Heart left ventricle (tissue), 16 donors: ENCODE measurements at regions not wholly inside any gene's neighbourhood (a gene's known extent, or its start where the extent isn't known, plus 50 kb on each side); places are given as distances from the start of the nearest gene placed in this dataset.

ENCODE experiments used
- ATAC-seq, 4 donors: fragments of 200-7000 bp; cut with Tn5 transposase; one replicate each; pipeline ENCODE4 v1.9.1; 2020 to 2022; ENCODE audit warnings: moderate library complexity in 4 of 4, mild to moderate bottlenecking in 3 of 4, moderate number of reproducible peaks in 1 of 4
- DNase-seq, 5 donors: peaks; one replicate each; pipeline ENCODE4 v3.0.0-alpha.2; 2020
- H3K27ac ChIP-seq, 12 donors: fragments of 200-600 bp; sonication (generic) in 4 of 12; one replicate each; pipeline versions ENCODE4 v1.5.0 to v1.8.0; 2016 to 2022; ENCODE audit warnings: mild to moderate bottlenecking in 2 of 12
- H3K27me3 ChIP-seq, 9 donors: fragments of 200-600 bp; sonication (generic) in 2 of 9; one replicate each; pipeline versions ENCODE4 v1.5.1 to v1.8.0; 2016 to 2022; ENCODE audit warnings: mild to moderate bottlenecking in 3 of 9
- H3K36me3 ChIP-seq, 9 donors: fragments of 200-600 bp; sonication (generic) in 2 of 9; one replicate each; pipeline versions ENCODE4 v1.5.0 to v1.8.0; 2018 to 2022; ENCODE audit warnings: mild to moderate bottlenecking in 2 of 9
- H3K4me1 ChIP-seq, 12 donors: fragments of 200-600 bp; sonication (generic) in 4 of 12; one replicate each; pipeline versions ENCODE4 v1.5.0 to v1.8.0; 2016 to 2022; ENCODE audit warnings: mild to moderate bottlenecking in 3 of 12
- H3K4me3 ChIP-seq, 12 donors: fragments of 200-600 bp; sonication (generic) in 4 of 12; one replicate each; pipeline versions ENCODE4 v1.5.0 to v1.8.0; 2017 to 2022; ENCODE audit warnings: mild to moderate bottlenecking in 9 of 12, moderate library complexity in 4 of 12
- H3K9me3 ChIP-seq, 12 donors: fragments of 200-600 bp; sonication (generic) in 4 of 12; one replicate each; pipeline versions ENCODE4 v1.5.0 to v1.8.0; 2016 to 2022; ENCODE audit warnings: mild to moderate bottlenecking in 1 of 12
- POLR2A ChIP-seq, 2 donors: fragments of 450-650 bp; IDR thresholded peaks; one replicate each; pipeline ENCODE4 v1.6.1; 2017; ENCODE audit warnings: antibody characterized with exemption in 2 of 2, mild to moderate bottlenecking in 2 of 2, moderate library complexity in 2 of 2
- WGBS, 4 donors: extraction: QIAGEN DNeasy Blood & Tissue Kit in 2 of 4; methylation state at CpG; one replicate each; pipeline versions ENCODE4 v1.1.5 to v1.1.7; 2013 to 2018; 5-methylcytosine and 5-hydroxymethylcytosine counted together
- intact Hi-C, 10 donors: fragments of 100-400 bp; cut with DNase I; formaldehyde crosslinking; loops; one replicate each; pipeline versions ENCODE4 v1.11.1 to v1.14.2; 2022
- TF ChIP-seq, protein P1 (sequence below), 12 donors: fragments of 200-600 bp; sonication (generic) in 4 of 12; IDR thresholded peaks; one replicate each; pipeline versions ENCODE4 v1.5.0 to v1.8.0; 2018 to 2022; ENCODE audit warnings: antibody characterized with exemption in 12 of 12, mild to moderate bottlenecking in 5 of 12
- donor health status: ischemic (EF 13 %, LVEDD 7.1; RV severe dilation, severe dysfunction).
- donor health status: healthy with polysubstance abuse.
- donor health status: DM: no; HTN: yes; CAD: no.
- donor health status: DM: no; HTN: no; CAD: no.
- donor health status: ischemic (EF 25% LVEDD 6.9; RV normal size, moderate dysfunction).
- donor health status: ischemic (EF 25% LVEDD 5.7; RV mildly dilated, moderate dysfunction).
- donor health status: healthy.
- donor health status: DM: yes; HTN: yes; CAD: no.
- donor health status: ischemic (EF 35%, LVEDD 5.7; RV mildly dilated, moderate dysfunction).
- donor health status: nonischemic (EF 11% LVEDD 7.7; RV severe dilation, severe dysfunction).
- donor health status: DM: yes; HTN: yes; CAD: no.
- donor health status: PGD.
- donor health status: ischemic (EF 29% LVEDD 5.4; RV normal size, mild dysfunction).
- donor health status: nonischemic (EF 23%, LVEDD 6.1; RV moderate dilation, normal function).

DNA sequence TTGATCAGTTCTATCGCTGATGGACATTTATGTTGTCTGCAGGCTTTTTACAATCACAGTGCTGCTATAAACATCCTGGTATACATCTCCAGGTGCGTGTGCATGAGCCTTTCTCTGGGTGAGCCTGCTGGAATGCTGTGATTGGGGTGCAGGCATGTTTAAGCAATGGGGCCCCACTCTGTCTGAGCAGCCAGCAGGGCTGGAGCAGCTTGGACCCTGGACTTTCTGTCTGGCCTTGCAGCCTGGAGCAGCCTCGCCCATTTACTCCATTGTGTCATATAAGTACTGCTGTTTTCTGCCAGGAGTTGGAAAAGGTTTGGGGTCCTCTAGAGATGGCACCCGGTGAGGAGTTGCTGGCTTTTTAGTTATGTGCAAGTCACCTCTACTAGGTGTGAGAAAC is 199.0 kb downstream of the KIF26A start:
- Histone ChIP-seq H3K27ac (no peak overlapping the region), H3K4me3 (no peak overlapping the region), H3K9me3 (peaks cover 0 to 17% (median 0%) of the 10 kb centered on the region in 12 donors), H3K27me3 (peaks cover 0 to 18% (median 0%) of the 10 kb centered on the region in 9 donors), H3K4me1 (peaks cover 0 to 3% (median 0%) of the 10 kb centered on the region in 12 donors), H3K36me3 (no peaks in the 10 kb centered on the region)
- DNase-seq (no peak), ATAC-seq (no peak)
- intact Hi-C loops: no loop called here
- TF ChIP-seq POLR2A (IDR thresholded peaks at IDR 0.05): no peak
- TF ChIP-seq, protein P1, sequence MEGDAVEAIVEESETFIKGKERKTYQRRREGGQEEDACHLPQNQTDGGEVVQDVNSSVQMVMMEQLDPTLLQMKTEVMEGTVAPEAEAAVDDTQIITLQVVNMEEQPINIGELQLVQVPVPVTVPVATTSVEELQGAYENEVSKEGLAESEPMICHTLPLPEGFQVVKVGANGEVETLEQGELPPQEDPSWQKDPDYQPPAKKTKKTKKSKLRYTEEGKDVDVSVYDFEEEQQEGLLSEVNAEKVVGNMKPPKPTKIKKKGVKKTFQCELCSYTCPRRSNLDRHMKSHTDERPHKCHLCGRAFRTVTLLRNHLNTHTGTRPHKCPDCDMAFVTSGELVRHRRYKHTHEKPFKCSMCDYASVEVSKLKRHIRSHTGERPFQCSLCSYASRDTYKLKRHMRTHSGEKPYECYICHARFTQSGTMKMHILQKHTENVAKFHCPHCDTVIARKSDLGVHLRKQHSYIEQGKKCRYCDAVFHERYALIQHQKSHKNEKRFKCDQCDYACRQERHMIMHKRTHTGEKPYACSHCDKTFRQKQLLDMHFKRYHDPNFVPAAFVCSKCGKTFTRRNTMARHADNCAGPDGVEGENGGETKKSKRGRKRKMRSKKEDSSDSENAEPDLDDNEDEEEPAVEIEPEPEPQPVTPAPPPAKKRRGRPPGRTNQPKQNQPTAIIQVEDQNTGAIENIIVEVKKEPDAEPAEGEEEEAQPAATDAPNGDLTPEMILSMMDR (IDR thresholded peaks at IDR 0.05): no peak
- WGBS, 4 donors: 87 to 95% (median 91%) methylated on average over 4 of the region's 4 CpGs

DNA sequence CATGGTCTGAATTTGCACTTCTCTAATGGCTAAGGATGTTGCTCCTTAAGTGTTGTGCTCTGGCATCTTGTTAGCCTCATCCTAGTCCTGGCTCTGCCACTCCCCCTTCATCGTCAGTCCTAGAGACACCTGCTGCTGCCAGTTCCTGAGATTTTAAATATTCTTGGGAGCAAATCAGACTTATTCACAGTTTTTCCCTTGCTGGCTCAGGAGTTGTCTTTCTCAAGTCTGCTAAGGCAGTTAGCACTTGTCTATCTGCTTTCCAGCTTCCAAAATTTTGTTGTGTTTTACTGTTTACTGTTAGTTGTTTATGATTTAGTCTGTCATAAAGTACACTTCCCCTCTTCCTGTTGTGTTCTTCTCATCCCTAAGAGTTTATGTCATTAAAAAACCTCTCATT is 201.0 kb downstream of the KIF26A start:
- Histone ChIP-seq H3K9me3 (peaks cover 0 to 17% (median 0%) of the 10 kb centered on the region in 12 donors), H3K4me1 (peaks cover 0 to 16% (median 0%) of the 10 kb centered on the region in 12 donors), H3K27ac (no peak overlapping the region), H3K36me3 (no peaks in the 10 kb centered on the region), H3K27me3 (peaks cover 0 to 14% (median 0%) of the 10 kb centered on the region in 9 donors), H3K4me3 (no peak overlapping the region)
- no peak for ATAC-seq
- TF ChIP-seq, protein P1 (IDR thresholded peaks at IDR 0.05): no peak
- no peak for TF ChIP-seq POLR2A (IDR thresholded peaks at IDR 0.05)
- intact Hi-C loops: no loop called here
- no peak for DNase-seq
- 70 to 79% (median 75%) methylated on average over 1 of the region's 1 CpG for WGBS, 4 donors

DNA sequence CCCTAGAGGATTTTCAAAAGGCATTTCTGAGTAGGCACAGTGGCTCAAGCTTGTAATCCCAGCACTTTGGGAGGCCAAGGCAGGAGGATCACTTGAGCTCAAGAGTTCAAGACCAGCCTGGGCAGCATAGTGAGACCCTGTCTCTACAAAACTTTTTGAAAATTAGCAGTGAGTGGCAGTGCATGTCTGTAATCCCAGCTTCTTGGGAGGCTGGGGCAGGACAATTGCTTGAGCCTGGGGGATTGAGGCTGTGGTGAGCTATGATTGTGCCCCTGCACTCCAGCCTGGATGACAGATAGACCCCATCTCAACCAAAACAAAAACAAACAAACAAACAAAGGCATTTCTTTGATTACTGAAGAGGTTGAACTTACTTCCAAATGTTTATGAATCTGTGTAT is 201.4 kb downstream of the KIF26A start:
- no peak for DNase-seq
- TF ChIP-seq POLR2A (IDR thresholded peaks at IDR 0.05): no peak
- TF ChIP-seq, protein P1 (IDR thresholded peaks at IDR 0.05): no peak
- Histone ChIP-seq H3K4me1 (peaks cover 0 to 16% (median 0%) of the 10 kb centered on the region in 12 donors), H3K36me3 (no peaks in the 10 kb centered on the region), H3K4me3 (no peak overlapping the region), H3K27me3 (peaks cover 0 to 15% (median 0%) of the 10 kb centered on the region in 9 donors), H3K27ac (no peak overlapping the region), H3K9me3 (peaks cover 0 to 17% (median 0%) of the 10 kb centered on the region in 12 donors)
- no peak for ATAC-seq
- intact Hi-C loops: loop anchor here in 1 of 10 donors (5.0 kb wide), 1 partner anchor 203 kb away; the partner anchor contains the start of gene KIF26A

DNA sequence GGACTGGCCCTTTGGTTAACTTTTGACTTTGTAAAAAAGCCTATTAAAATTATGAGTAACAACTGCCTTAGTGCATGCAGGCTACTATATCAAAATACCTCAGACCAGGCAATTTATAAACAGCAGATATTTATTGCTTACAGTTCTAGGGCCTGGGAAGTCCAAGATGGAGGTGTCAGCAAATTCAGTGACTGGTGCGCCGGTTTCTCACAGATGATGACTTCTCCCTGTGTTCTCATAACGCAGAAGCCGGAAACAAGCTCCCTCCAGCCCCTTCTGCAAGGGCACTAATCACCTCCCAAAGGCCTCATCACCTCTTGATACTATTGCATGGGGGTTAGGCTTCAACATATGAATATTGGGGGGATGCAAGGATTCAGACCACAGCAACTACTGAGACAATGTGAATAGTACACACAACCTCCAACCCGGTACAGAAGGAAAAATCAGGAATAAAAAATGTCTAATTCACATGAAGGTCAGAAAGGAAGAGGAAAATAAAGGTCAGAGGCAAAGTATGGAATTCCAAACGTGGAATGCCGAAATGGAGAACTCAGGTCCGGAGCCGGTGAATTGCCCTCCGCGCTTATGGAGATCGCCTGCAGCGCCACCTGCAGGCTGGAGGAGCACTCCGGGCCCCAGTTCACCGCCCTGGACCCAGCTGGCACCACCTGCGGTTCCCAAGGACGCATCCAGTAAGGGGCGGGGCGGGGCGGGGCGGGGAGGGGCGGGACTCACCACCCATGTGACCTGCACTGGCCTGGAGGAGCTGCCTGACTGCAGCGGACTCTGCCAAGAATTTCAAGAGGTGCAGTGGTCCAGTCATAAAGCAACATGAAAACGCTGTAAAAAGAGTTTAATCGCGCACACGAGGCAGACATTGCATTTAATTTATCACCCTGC is 203.4 kb downstream of the KIF26A start:
- Histone ChIP-seq H3K4me3 (no peak overlapping the region), H3K9me3 (peaks cover 0 to 17% (median 0%) of the 10 kb centered on the region in 12 donors), H3K27me3 (peaks cover 0 to 15% (median 0%) of the 10 kb centered on the region in 9 donors), H3K27ac (no peak overlapping the region), H3K36me3 (no peaks in the 10 kb centered on the region), H3K4me1 (peaks cover 0 to 16% (median 0%) of the 10 kb centered on the region in 12 donors)
- 39 to 64% (median 46%) methylated on average over 22 to 27 of the region's 27 CpGs for WGBS, 4 donors
- peak in 3 of 4 donors; percentile 74 to 94 (median 89) for ATAC-seq
- intact Hi-C loops: loop anchor here in 2 of 10 donors (2.0 to 5.0 kb wide), 2 partner anchors 203 to 204 kb away; partner anchors contain the start of gene KIF26A (in 2 of the 2)
- TF ChIP-seq POLR2A (IDR thresholded peaks at IDR 0.05): no peak
- TF ChIP-seq, protein P1 (IDR thresholded peaks at IDR 0.05): peak; percentile 31 to 64 (median 50)
- DNase-seq: peak in 4 of 5 donors; percentile 41 to 77 (median 52)
